GM19035 (cell line): ENCODE measurements at regions not wholly inside any gene's neighbourhood (a gene's known extent, or its start where the extent isn't known, plus 50 kb on each side); places are given as distances from the start of the nearest gene placed in this dataset.

ENCODE experiments used
- ATAC-seq: cut with Tn5 transposase; IDR thresholded peaks from one replicate; pipeline ENCODE4 v1.9.1; 2021; ENCODE audit not compliant: unreplicated experiment

- ATAC-seq = no peak
Observed at GRCh38 chr12:25903603-25904245, 54.8 kb upstream of the RASSF8 start.

- no peak for ATAC-seq
Observed at GRCh38 chr12:25904442-25904841, 54.0 kb upstream of the RASSF8 start.

- no peak for ATAC-seq
Observed at GRCh38 chr12:25906651-25907340, 51.7 kb upstream of the RASSF8 start.
